Cardiac fibroblast (primary cell): ENCODE measurements at regions not wholly inside any gene's neighbourhood (a gene's known extent, or its start where the extent isn't known, plus 50 kb on each side); places are given as distances from the start of the nearest gene placed in this dataset.

Source experiments
- DNase-seq, 2 donors: peaks; one replicate each; pipeline versions ENCODE4 v3.0.0 to v3.0.0-alpha.2; 2010; ENCODE audit warnings: low read depth in 2 of 2
- H3K4me3 ChIP-seq, 2 donors: replicated peaks in 1 of 2; 1 replicate in 1 of 2; 2 replicates in 1 of 2; pipeline ENCODE4 v1.5.1; 2011; ENCODE audit warnings: low read depth in 2 of 2, low read length in 2 of 2, mild to moderate bottlenecking in 2 of 2, moderate library complexity in 1 of 2
- TF ChIP-seq, protein P1 (sequence below): IDR thresholded peaks from one replicate; pipeline ENCODE4 v1.5.1; 2011; ENCODE audit warnings: low read depth, mild to moderate bottlenecking, low read length, inconsistent platforms

DNA sequence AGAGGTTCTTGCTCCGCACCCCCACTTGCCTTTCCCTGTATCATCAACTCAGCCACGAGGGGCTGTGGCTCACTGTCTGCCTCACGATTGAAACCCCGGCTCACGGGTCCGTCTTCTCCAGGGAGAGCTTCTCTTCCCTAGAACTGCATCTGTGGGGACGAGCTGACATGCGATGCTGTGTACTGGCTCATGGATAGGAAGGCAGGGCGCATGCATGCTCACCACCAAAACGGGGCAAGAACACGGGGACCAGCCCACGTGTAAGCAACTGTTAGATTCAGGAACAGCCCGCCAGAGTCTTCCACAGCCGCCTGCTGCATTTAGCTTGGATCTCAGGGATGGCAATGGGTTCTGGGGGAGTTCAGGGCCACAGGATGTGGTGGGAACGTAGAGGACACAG is 275.9 kb upstream of the CDH4 start:
- no peak for DNase-seq
- TF ChIP-seq, protein P1, sequence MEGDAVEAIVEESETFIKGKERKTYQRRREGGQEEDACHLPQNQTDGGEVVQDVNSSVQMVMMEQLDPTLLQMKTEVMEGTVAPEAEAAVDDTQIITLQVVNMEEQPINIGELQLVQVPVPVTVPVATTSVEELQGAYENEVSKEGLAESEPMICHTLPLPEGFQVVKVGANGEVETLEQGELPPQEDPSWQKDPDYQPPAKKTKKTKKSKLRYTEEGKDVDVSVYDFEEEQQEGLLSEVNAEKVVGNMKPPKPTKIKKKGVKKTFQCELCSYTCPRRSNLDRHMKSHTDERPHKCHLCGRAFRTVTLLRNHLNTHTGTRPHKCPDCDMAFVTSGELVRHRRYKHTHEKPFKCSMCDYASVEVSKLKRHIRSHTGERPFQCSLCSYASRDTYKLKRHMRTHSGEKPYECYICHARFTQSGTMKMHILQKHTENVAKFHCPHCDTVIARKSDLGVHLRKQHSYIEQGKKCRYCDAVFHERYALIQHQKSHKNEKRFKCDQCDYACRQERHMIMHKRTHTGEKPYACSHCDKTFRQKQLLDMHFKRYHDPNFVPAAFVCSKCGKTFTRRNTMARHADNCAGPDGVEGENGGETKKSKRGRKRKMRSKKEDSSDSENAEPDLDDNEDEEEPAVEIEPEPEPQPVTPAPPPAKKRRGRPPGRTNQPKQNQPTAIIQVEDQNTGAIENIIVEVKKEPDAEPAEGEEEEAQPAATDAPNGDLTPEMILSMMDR, result no peak
- H3K4me3 ChIP-seq, result no peak overlapping the region

DNA sequence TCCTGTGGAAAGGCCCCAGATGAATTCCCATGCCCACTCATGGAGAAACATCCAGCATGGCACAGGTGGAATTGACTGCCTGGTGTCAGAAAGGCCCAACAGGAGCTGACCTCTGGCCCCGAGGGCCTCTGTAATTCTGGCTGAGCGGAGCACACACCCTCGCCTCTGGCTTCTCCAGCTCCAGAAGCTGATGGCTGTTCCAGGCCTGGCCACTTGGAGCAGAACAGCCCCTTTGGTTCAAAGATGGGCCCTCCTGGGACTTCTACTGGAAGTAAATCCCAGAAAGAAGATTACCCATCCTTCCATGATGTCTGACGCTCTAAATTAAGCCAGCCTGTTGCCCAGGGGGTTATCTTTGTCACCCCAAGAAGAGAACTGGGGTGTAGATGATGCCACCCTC is 275.1 kb upstream of the CDH4 start:
- TF ChIP-seq, protein P1, result no peak
- no peak for DNase-seq
- no peak overlapping the region for H3K4me3 ChIP-seq

DNA sequence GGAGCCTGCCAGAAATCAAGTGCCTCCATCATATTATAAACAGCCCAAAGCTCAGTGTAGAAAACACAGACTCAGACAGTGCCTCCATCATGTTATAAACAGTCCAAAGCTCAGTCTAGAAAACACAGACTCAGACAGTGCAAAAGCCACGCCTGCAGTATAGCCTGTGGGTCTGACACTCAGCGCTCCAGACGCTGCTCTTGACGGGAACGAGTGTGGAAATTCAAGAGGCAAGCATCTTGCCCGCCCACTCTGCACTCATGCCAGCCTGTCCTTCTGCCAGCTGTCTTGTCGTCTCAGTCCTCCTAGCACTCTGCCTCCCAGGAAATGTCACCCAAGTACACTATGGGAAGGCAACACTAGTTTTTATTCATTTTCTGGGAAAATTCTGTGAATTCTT is 274.2 kb upstream of the CDH4 start:
- DNase-seq, result no peak
- no peak overlapping the region for H3K4me3 ChIP-seq
- TF ChIP-seq, protein P1, result no peak

DNA sequence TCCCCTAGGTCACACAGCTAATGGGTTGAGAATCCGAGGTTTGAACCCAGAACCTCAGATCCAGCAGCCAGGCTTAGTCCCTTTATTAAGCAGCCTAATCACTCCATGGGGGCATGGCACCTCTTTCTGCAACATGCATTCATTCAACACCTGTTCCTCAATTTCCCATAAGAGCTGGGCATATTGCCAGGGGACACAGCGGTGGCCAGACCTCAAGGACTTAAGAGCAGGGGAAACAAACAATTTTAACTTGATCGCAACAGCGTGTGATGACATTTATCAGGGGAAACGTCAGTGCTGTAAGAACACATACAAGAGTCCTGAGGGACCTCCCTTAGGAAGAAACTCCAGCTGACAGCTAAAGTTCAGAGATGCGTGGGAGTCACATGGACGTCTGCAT is 267.4 kb upstream of the CDH4 start:
- TF ChIP-seq, protein P1, result no peak
- DNase-seq, result no peak
- H3K4me3 ChIP-seq, result no peak overlapping the region

DNA sequence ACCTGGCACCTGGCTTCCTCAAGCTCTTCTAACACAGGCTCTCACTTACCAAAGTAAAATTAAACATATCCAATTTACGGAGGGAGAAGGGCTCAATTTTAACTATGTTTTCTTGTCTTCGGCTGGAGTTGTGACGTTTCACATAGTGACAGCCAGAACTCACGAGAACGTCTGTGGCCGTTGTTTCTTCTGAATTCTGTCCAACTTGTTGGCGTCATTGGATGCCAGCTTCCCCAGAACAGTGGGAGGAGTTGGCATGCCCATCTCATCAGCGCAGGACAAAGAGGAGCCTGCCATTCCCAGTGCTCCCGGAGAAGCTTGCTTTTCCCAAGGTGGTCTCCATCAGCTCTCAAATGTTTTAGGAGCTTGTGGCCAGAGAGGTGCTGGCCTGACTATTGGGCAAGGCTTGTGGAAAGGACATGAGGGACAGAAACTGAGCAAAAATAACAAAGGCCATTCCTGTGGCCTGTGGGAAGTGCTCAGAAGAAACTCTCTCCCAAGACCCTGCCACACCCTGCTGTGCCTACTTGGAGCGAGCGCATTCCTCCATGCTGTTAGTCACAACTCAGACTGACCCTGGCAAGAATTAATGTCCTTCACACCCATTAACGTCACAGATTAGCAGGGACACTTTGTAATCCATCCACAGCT is 265.4 kb upstream of the CDH4 start:
- TF ChIP-seq, protein P1, result no peak
- H3K4me3 ChIP-seq, result no peak overlapping the region
- DNase-seq, result no peak

DNA sequence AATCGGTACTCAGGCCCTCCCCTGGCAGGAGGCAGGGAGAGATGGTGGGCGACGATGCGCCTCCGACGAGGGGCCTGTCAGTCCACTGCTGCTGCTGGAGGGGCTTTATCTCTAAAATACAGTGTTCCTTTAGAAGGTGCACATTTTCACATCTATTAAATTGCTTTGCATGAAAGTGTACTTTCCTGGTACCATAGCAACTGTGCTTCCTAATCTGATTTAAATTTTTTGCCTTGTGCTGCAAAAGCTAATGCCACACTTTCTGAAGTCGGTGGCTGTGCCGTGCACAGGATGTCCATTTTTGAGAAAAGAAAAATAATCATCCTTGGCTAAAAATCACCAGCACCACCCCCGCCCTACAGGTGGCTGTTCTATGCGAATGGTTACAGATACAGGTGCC is 262.0 kb upstream of the CDH4 start:
- no peak for DNase-seq
- TF ChIP-seq, protein P1, result no peak
- no peak overlapping the region for H3K4me3 ChIP-seq

DNA sequence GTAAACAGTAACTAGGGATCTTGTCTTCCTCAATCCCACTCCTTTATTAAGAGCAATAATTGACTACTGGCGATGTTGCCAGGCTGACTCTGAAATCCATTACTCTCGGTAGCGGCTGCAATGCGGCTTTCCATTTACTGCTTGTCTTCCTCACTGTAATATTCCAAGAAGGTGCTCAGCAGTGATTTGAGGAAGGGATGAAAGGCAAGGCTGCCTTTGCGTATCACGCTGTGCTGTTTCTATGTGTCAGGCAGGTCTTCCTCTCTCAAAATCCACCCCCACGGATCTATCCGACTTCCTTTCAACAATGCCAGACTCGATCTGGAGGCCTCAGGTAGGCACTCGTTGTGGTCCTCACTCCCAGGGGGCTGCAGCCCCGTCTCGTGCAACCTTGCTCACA is 261.4 kb upstream of the CDH4 start:
- H3K4me3 ChIP-seq, result no peak overlapping the region
- DNase-seq, result no peak
- TF ChIP-seq, protein P1, result no peak
